ENCODE measurements at regions not wholly inside any gene's neighbourhood (a gene's known extent, or its start where the extent isn't known, plus 50 kb on each side); places are given as distances from the start of the nearest gene placed in this dataset.
"Not testable (repeated sequence)": the region's sequence is repeated elsewhere in the genome, so short reads cannot be mapped to it uniquely, and the experiment has no call there.

GRCh38 chr2:129479892-129480291 is 499.6 kb upstream of the RAB6C start:
- no peak for DNase-seq (ENCODE audit: low spot score)

DNA sequence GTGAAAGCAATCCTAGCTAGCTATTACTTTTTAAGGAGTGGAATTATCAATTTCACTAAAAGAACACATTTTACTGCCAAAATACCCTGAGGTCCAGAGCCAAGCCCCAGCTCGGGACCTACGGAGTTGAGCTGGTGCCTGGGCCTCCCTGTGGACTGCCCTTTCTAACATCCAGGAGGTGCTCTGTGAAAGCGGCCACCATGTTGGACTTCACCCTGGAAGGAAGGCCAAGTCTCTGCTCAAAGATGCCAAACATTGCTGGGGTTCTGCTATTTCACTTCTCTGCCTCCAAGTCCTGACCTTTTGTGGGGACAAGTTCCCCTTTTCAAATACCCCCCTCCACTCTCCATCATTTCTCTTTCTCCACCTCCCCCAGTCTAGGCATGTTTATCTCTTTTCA is 498.7 kb upstream of the RAB6C start:
- DNase-seq (ENCODE audit: low spot score), result no peak

GRCh38 chr2:129481306-129482219 is 497.9 kb upstream of the RAB6C start:
- DNase-seq (ENCODE audit: low spot score), result no peak

DNA sequence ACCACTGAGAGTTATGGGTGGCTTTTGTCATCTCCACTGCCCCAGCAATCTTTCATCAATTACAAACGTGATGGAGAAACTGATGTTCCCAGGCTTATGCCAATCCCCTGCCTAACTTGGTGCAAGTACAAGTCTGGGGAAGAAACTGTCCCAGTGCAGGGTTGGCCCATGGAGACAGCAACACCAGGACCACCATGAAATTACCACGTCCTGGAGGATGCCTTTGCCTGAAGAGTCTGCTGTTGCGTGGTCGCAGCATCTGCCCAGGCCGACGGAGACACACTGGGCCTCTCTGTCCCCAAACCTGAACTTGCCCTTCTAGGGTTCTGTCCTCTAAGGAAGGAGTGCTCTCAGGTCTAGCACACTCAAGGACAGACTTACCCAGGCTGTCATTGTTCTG is 496.8 kb upstream of the RAB6C start:
- no peak for DNase-seq (ENCODE audit: low spot score)

DNA sequence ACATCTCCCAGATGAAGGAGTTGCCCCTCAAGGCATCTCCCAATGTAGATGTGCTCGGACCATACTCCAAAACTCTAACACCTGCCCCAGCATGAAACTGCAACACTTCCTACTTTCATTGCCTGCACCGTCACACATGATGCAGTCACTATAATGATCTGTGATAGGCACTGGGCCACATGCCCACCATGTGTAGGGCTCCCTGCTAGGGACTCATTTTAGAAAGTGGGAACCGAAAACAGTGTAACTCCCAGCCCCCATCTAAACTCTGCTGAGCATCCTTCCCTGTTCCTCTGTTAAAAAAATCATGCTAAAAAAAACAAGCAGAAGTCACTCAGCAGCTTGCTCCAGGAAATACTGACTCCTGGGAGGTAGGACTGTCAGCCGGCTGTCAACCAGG is 496.1 kb upstream of the RAB6C start:
- no peak for DNase-seq (ENCODE audit: low spot score)

DNA sequence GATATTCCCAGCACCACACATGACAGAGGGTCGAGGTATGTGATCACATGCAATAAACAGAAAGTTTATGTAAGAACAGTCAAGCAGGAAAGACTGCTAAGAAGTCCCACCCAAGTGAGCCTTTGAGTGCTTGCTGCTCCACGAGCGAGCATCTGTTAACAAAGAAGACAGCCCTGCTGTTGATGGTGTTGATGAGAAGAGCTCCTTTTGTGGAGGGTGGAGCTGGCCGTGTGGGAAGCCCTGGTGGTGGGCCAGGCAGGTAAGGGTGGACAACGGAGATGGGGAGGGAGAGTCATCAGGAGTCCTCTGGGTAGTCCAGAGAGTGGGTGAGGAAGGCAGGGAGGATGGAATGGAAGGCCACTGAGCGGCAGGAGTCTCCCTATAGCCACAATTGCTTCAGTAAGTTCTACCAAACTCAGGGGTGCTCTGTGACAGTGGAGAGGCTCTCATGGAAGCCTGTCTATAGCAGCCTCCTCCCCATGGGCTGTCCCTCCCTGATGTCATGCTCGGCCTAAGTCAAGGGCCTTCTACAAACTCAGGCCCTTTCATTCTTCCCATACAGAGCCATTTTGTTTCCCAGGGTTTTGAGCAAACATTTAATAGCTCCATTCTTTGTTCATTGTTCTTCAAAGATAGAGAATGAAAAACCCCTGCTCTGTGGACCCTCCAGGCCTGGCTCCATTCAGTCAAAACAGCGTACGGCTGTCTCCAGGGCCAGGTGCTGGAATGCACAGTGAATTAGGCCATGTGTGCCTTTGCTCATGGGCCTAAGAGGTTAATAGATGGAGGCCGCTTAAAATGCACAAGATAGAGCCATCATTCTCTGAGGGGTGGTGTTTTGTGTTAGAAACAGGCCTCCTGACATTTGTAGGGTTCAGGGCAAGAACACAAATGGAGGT is 494.2 kb upstream of the RAB6C start:
- DNase-seq (ENCODE audit: low spot score), result no peak

GRCh38 chr2:129488376-129488775 is 491.1 kb upstream of the RAB6C start:
- DNase-seq (ENCODE audit: low spot score), result no peak

GRCh38 chr2:129490641-129491040 is 488.8 kb upstream of the RAB6C start:
- DNase-seq (ENCODE audit: low spot score), result no peak

DNA sequence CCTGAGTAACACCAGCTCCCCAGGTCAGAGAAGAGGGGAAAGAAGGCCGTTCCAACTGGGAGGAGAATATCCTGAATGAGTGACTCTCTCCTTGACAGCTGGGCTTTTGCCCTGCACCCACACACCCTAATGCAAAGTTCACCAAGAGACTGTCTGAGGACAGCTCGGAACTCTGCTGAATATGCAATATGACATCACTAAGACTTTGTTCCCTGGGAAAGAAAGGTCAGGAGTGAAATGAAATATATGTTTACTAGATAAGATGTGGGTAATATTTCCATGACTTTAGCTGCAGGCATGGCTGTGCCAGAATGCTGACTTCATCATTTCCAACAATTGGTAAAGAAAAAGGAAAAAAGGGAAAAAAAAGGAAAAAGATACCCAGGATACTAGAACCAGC is 488.2 kb upstream of the RAB6C start:
- DNase-seq (ENCODE audit: low spot score), result no peak

DNA sequence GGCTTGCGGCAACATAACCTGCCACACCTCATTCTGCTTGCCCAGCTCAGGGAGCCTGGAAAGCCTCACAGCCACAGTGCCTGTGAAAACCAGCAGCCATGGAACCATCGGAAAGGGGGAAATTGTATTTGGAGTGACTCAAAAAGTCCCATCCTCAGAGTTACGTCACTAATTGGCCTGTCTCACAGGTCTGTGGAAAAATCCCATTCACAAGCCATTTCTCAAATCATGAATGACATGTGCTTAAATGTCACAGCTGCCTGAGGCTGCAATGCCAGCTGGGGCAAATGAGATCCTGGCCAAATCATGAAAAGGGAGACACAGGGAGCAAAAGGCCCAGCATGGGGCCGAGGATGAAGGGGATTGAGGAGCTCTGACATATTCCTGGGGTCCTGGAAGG is 486.9 kb upstream of the RAB6C start:
- no peak for DNase-seq (ENCODE audit: low spot score)

DNA sequence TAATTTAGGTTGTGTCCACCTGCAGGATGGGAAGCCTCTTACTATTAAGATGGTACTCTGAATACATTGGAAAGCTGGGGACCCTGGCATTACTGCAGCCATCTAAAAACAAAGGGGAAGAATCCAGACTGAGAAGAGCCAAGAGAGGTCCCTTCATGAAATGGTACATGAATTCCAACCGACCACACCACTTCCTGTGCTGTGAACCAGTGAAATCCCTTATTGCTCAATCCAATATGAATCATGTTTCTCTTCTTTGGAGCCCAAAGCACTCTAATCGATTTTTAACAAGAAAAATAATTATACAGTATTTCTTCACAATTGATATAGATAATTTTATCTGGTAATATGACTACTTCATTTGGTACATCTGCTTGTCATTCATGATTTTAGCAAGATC is 479.7 kb upstream of the RAB6C start:
- no peak for DNase-seq (ENCODE audit: low spot score)

GRCh38 chr2:129502781-129503180 is 476.7 kb upstream of the RAB6C start:
- no peak for DNase-seq (ENCODE audit: low spot score)

DNA sequence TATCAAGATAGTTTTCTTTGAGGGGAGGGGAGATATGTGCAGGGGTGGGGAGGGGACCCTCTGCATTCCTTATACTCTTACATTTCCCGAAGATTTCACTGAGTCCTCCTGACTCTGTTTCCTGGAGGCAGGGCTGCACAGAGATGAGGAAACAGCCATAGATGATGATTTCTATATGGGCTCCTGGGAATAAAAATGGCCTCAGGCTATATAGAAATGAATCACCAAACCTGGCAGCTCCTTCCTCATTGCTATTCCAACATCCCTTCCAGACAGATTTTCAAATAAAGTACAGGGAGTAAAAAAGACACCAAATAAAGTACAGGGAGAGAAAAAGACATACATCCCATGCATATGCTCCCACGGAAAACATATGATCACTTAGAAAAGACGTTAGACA is 474.8 kb upstream of the RAB6C start:
- no peak for DNase-seq (ENCODE audit: low spot score)

DNA sequence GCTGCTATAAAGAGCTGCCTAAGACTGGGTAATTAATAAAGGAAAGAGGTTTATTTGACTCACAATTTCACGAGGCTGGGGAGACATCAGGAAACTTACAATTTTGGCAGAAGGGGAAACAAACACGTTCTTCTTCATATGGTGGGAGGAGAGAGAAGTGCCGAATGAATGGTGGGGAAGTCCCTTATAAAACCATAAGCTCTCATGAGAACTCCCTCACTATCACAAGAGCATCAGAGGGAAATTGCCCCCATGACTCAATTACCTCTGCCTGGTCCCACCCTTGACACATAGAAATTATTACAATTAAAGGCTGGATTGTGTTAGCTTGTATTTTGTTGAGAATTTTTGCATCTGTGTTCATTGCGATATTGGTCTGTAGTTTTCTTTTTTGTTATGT is 460.5 kb upstream of the RAB6C start:
- DNase-seq (ENCODE audit: low spot score), result no peak

- not testable (repeated sequence) for DNase-seq (ENCODE audit: low spot score)
Measured at GRCh38 chr2:129532158-129532557, 447.3 kb upstream of the RAB6C start.

DNA sequence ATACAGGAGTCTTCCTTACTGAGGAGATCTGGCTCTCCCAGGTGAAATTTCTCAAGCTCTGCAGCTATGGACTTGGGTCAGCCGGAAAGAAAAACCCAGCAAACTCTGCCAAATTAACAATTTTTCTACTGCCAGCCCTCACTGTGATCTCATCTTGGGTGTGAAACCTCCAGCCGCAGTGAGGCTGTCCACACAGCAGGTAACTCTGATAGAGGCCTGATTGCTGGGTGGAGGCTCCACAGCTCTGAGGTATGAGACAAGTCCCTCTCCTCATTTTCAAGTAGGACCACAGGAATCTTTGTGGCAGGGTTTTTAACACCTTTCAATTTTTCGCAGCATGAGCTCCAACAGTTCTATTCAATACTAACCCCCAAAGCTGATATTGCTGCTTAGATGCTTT is 430.6 kb upstream of the RAB6C start:
- no peak for DNase-seq (ENCODE audit: low spot score)

DNA sequence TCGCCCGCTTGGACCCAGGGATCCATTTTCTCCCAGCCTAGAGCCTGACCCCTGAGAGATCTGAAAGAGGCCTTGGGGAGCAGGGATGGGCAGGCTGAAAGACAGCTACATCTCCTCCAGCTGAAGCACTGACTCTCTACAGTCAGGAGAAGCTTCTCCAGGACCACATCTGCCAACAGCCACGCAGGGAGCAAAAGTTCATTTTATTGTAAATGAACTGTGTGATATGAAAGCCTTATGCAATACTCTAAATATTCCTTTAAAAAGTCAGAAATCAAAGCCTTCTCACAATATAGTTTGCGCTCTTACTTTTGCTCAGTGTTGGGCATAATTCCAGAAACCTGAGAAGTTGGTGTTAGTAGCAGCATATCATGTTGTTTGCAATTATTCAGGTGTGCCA is 428.9 kb upstream of the RAB6C start:
- DNase-seq (ENCODE audit: low spot score), result no peak

DNA sequence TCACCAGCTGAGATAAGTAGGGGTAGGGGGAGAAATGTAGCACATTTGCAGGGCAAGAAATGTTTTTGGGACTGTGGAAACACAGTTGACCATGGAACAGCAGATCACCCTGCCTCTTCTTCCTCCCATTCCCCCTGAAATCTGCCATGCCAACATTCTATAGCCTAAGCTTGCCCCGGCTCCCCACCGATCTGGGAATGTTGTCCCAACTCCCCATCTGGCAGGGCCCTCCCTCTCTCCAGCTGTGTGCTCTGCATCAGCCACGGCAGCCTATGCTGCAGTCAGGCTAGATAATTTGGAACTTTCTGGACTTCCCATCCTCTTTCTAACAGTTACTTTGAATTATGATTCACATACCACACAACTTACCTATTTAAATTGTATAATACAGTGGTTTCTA is 425.1 kb upstream of the RAB6C start:
- no peak for DNase-seq (ENCODE audit: low spot score)

DNA sequence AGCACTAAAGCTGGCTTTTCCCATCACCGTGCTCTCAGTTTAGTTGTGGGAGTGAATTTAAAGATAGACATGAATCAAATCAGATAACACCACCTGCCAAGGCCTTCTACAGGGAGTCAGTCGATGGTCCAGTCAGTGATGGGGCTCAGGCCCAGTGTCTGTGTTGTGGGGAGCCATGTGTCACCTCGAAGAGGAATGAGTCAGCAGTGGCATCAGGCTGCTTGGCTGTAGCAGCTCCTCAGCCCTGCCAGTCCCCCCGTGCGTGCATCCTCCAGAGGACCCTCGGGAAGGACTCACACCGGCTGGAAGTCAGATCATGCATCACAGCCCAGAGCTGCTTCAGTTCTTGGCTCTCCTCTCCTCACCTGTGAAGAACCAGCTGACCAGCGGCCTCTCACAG is 420.4 kb upstream of the RAB6C start:
- no peak for DNase-seq (ENCODE audit: low spot score)

GRCh38 chr2:129565551-129566109 is 413.8 kb upstream of the RAB6C start:
- no peak for DNase-seq (ENCODE audit: low spot score)

GRCh38 chr2:129570812-129571211 is 408.7 kb upstream of the RAB6C start:
- not testable (repeated sequence) for DNase-seq (ENCODE audit: low spot score)

GRCh38 chr2:129575431-129575830 is 404.0 kb upstream of the RAB6C start:
- no peak for DNase-seq (ENCODE audit: low spot score)

- DNase-seq (ENCODE audit: low spot score), result no peak
Measured at GRCh38 chr2:129575880-129576279, 403.6 kb upstream of the RAB6C start.

Data from HuH-7.5 (cell line).